Prostate gland (tissue), 2 donors: ENCODE measurements at regions not wholly inside any gene's neighbourhood (a gene's known extent, or its start where the extent isn't known, plus 50 kb on each side); places are given as distances from the start of the nearest gene placed in this dataset.

ENCODE experiments used
- DNase-seq: peaks from one replicate; pipeline ENCODE4 v3.0.0-alpha.2; 2019; ENCODE audit warnings: low spot score
- H3K27ac ChIP-seq, 2 donors: fragments of 200-600 bp; sonication (generic); 2 replicates each; pipeline ENCODE4 v1.5.1; 2017 to 2019
- H3K27me3 ChIP-seq: fragments of 200-600 bp; sonication (generic); replicated peaks from 2 replicates; pipeline ENCODE4 v1.5.1; 2019; ENCODE audit not compliant: insufficient read depth
- H3K36me3 ChIP-seq, 2 donors: fragments of 200-600 bp; sonication (generic); 1 replicate in 1 of 2; 2 replicates in 1 of 2; pipeline versions ENCODE4 v1.5.1 to v1.8.1; 2017 to 2019
- H3K4me1 ChIP-seq: fragments of 200-600 bp; sonication (generic); replicated peaks from 2 replicates; pipeline ENCODE4 v1.5.1; 2019
- H3K4me3 ChIP-seq, 2 donors: fragments of 200-600 bp; sonication (generic); 2 replicates each; pipeline ENCODE4 v1.5.1; 2017 to 2019
- H3K9me3 ChIP-seq: fragments of 200-600 bp; sonication (generic); 2 replicates; pipeline ENCODE4 v1.5.1; 2017
- POLR2A ChIP-seq: fragments of 450-650 bp; IDR thresholded peaks from one replicate; pipeline ENCODE4 v1.6.1; 2016; ENCODE audit warnings: antibody characterized with exemption, mild to moderate bottlenecking
- POLR2AphosphoS5 ChIP-seq: sonication (generic); formaldehyde crosslinking; IDR thresholded peaks from one replicate; pipeline ENCODE4 v1.6.1; 2017; ENCODE audit warnings: antibody characterized with exemption
- whole genome bisulfite sequencing: methylation state at CpG from one replicate; pipeline ENCODE4 v1.1.5; 2018; 5-methylcytosine and 5-hydroxymethylcytosine counted together
- intact Hi-C: fragments of 100-400 bp; cut with DNase I; formaldehyde crosslinking; loops from one replicate; pipeline ENCODE4 v1.14.2; 2022
- TF ChIP-seq, protein P1 (sequence below), 4 experiments: fragments of 200-600 bp in 2 of 4; fragments of 450-650 bp in 2 of 4; sonication (generic) in 2 of 4; IDR thresholded peaks; 1 replicate in 3 of 4; 2 replicates in 1 of 4; pipeline ENCODE4 v1.5.1; 2016 to 2019; ENCODE audit warnings: antibody characterized with exemption in 4 of 4, mild to moderate bottlenecking in 2 of 4, moderate library complexity in 2 of 4

- TF ChIP-seq, protein P1, sequence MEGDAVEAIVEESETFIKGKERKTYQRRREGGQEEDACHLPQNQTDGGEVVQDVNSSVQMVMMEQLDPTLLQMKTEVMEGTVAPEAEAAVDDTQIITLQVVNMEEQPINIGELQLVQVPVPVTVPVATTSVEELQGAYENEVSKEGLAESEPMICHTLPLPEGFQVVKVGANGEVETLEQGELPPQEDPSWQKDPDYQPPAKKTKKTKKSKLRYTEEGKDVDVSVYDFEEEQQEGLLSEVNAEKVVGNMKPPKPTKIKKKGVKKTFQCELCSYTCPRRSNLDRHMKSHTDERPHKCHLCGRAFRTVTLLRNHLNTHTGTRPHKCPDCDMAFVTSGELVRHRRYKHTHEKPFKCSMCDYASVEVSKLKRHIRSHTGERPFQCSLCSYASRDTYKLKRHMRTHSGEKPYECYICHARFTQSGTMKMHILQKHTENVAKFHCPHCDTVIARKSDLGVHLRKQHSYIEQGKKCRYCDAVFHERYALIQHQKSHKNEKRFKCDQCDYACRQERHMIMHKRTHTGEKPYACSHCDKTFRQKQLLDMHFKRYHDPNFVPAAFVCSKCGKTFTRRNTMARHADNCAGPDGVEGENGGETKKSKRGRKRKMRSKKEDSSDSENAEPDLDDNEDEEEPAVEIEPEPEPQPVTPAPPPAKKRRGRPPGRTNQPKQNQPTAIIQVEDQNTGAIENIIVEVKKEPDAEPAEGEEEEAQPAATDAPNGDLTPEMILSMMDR (IDR thresholded peaks at IDR 0.05): no peak
- no peak for TF ChIP-seq POLR2A
- no peak for TF ChIP-seq POLR2AphosphoS5
- no peak for DNase-seq
- Histone ChIP-seq H3K4me1 (no peaks in the 10 kb centered on the region), H3K36me3 (no peaks in the 10 kb centered on the region), H3K9me3 (no peaks in the 10 kb centered on the region), H3K4me3 (no peak overlapping the region), H3K27ac (no peak overlapping the region), H3K27me3 (no peaks in the 10 kb centered on the region)
- intact Hi-C loops: no loop called here
Observed at GRCh38 chr2:125216321-125216720, 1191.2 kb downstream of the CNTNAP5 start.

DNA sequence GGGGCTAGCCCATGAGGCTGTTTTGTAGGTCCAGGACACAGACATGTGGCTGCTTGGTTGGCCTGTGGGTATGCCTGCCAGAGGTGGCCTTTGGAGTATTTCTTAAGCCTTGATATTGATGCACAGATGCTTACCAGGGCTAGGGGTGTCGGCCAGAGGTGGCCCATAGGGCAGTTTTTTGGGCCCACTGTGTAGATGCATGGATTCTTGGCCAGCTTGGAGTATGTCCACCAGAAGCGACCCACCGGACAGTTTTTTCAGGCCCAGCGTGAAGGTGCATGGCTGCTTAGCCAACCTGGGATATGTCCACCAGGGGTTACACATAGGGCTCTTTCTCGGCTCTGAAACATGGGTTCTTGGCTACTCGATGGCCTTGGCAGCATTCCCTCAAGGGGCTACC is 1199.1 kb downstream of the CNTNAP5 start:
- H3K36me3 ChIP-seq: no peaks in the 10 kb centered on the region

DNA sequence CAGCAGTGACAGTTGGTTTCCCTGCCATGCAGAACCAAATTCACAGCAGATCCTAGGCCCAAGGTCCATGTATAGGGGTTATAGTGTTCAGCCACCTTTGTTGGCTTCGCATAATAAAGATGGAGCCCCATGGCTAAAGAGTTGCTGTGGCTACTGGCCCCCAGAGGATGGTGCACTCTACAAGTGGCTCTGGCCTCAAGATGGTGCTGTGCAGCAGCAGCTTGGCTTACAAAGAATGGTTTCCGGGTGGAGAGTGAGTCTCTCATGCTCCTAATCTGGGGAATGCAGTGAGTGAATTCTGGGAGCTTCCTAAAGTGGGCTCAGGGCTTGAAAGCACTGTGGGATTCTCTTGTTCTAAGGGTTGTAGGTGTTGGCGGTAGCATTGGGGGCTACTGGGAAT is 1199.7 kb downstream of the CNTNAP5 start:
- H3K27me3 ChIP-seq: no peaks in the 10 kb centered on the region
- no peak for DNase-seq
- WGBS: 90% methylated on average over 3 of the region's 3 CpGs
- no peak overlapping the region for H3K4me3 ChIP-seq
- intact Hi-C loops: no loop called here
- no peaks in the 10 kb centered on the region for H3K36me3 ChIP-seq
- no peak overlapping the region for H3K27ac ChIP-seq
- TF ChIP-seq, protein P1 (IDR thresholded peaks at IDR 0.05): no peak
- TF ChIP-seq POLR2AphosphoS5 (no peak), POLR2A (no peak)
- no peaks in the 10 kb centered on the region for H3K9me3 ChIP-seq
- H3K4me1 ChIP-seq: no peaks in the 10 kb centered on the region

More for the DNA sequence above, 1199.1 kb downstream of the CNTNAP5 start:
- Histone ChIP-seq H3K4me3 (no peak overlapping the region), H3K4me1 (no peaks in the 10 kb centered on the region), H3K9me3 (no peaks in the 10 kb centered on the region), H3K27me3 (no peaks in the 10 kb centered on the region), H3K27ac (no peak overlapping the region)
- no peak for TF ChIP-seq POLR2AphosphoS5
- no peak for TF ChIP-seq POLR2A
- TF ChIP-seq, protein P1 (IDR thresholded peaks at IDR 0.05): no peak
- intact Hi-C loops: no loop called here
- DNase-seq: no peak
- WGBS: 86% methylated on average over 6 of the region's 6 CpGs

DNA sequence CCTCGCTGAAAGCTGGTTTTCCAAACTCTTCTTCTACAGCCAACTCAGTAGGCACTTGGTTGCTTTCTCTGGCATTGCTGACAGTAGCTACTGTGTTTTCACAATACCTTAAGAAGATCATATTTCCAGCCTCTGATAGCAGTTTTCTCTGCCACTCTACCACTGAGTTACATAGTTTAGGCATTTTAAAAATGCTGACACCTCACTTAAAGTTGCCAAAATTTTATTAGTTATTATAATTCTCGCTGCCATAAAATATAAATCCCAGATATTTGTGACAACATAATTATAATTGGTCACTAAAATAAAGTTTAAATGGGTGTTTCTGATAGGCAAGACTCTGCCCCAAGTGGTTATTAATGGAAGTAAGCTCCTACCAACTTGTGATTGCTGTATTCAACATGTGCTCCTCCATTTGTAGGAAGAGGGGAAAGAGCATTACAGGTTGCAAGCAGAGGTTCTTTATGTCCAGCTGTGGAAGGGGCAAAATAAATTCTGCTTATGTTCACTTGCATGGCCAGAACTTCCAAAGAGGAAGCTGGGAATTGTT is 1202.8 kb downstream of the CNTNAP5 start:
- Histone ChIP-seq H3K27ac (no peak overlapping the region), H3K4me1 (no peaks in the 10 kb centered on the region), H3K9me3 (no peaks in the 10 kb centered on the region), H3K27me3 (no peaks in the 10 kb centered on the region), H3K4me3 (no peak overlapping the region), H3K36me3 (no peaks in the 10 kb centered on the region)
- DNase-seq: no peak
- 82% methylated on average over 2 of the region's 2 CpGs for WGBS
- TF ChIP-seq POLR2A (no peak), POLR2AphosphoS5 (no peak)
- TF ChIP-seq, protein P1 (IDR thresholded peaks at IDR 0.05): no peak
- intact Hi-C loops: no loop called here

DNA sequence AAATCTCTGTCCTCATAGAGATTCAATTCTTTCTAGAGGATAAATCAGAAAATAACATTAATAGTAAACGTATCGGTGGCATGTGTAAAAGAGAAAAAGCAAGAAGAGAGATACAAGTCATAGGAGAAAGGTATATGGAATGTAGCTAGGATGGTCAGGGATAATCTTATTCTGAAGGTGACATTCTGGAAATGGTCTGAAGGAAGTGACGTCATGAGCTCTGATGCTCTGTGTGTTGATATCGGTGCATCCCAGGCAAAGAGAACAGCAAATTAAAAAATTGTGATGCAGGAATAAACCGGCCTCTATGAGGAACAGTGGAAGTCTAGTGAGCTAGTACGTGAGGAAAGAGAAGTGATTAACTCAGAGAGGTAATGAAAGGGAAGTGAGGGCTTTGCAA is 1215.8 kb downstream of the CNTNAP5 start:
- intact Hi-C loops: no loop called here
- Histone ChIP-seq H3K4me3 (no peak overlapping the region), H3K9me3 (no peaks in the 10 kb centered on the region), H3K27me3 (no peaks in the 10 kb centered on the region), H3K4me1 (no peaks in the 10 kb centered on the region), H3K27ac (no peak overlapping the region), H3K36me3 (no peaks in the 10 kb centered on the region)
- TF ChIP-seq POLR2AphosphoS5 (no peak), POLR2A (no peak)
- TF ChIP-seq, protein P1 (IDR thresholded peaks at IDR 0.05): no peak
- DNase-seq: no peak
- WGBS: 92% methylated on average over 6 of the region's 6 CpGs
